ENCODE measurements at regions not wholly inside any gene's neighbourhood (a gene's known extent, or its start where the extent isn't known, plus 50 kb on each side); places are given as distances from the start of the nearest gene placed in this dataset.

DNA sequence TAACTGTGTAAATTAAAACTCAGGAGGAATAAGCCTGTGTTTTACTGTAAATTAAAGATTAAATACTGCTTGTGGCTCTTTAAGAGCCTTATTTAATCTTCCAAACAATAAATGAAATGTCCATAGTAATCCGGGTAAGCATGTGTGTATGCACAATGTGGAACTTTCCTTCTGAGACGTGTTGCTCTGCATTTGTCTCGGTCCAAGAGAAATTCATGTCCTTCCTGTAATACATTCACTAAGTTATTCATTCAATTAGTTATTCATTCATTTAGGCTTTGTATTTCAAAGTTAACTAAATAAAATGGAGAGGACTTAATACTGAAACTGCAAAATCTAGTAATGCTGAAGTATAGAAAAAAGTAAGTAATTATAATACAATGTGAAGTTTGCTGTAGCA is 2728.8 kb downstream of the PCDH7 start:
- DNase-seq: no peak
- no peak overlapping the region for H4K91ac ChIP-seq (ENCODE audit: insufficient read length, low read depth, low read length)
- H3K14ac ChIP-seq (ENCODE audit: insufficient read depth, low read length): no peak overlapping the region
- no peaks in the 10 kb centered on the region for H3K4me1 ChIP-seq (ENCODE audit: insufficient read depth, low read length)
- H2BK120ac ChIP-seq (ENCODE audit: low read depth, low read length, poor library complexity, severe bottlenecking): no peak overlapping the region
- Mint-ChIP-seq H3K36me3 (ENCODE audit: insufficient read depth in 1 of 3, low read depth in 3 of 3) (peaks cover 0 to 3% (median 0%) of the 10 kb centered on the region in 3 experiments; a peak in 1 of 7 replicates), H3K9me3 (no peaks in the 10 kb centered on the region; a peak in 1 of 5 replicates), H3K27me3 (ENCODE audit: low read depth) (no peaks in the 10 kb centered on the region), H3K4me1 (peaks cover 13 to 16% of the 10 kb centered on the region in 2 experiments), H3K4me3 (no peak overlapping the region), H3K27ac (no peak overlapping the region)
- no peak overlapping the region for H3K56ac ChIP-seq (ENCODE audit: insufficient read length, low read depth, low read length)
- H4K20me1 ChIP-seq (ENCODE audit: control insufficient read depth, insufficient read depth, insufficient read length): no peaks in the 10 kb centered on the region
- H3K9me3 ChIP-seq (ENCODE audit: control insufficient read depth, low read depth, low read length): no peaks in the 10 kb centered on the region
- no peak overlapping the region for H3T11ph ChIP-seq (ENCODE audit: low read length)
- no peaks in the 10 kb centered on the region for H3K23me2 ChIP-seq (ENCODE audit: insufficient read length, low read depth, low read length, poor library complexity, severe bottlenecking)
- no peak overlapping the region for H2BK5ac ChIP-seq (ENCODE audit: insufficient read length, low read length)
- WGBS (ENCODE audit: extremely low coverage, insufficient read length, low lambda C conversion rate): no CpG with 5 or more reads among the region's 3 CpGs
- no peaks in the 10 kb centered on the region for H3K27me3 ChIP-seq (ENCODE audit: insufficient read depth, low read length)
- no peak overlapping the region for H2AK5ac ChIP-seq (ENCODE audit: insufficient read length, low read length)
- H4K8ac ChIP-seq (replicated peaks; ENCODE audit: insufficient read length, low read depth, low read length): no peak overlapping the region
- H3K4ac ChIP-seq (ENCODE audit: low read depth, low read length): no peak overlapping the region
- no peak overlapping the region for H3K9ac ChIP-seq (ENCODE audit: extremely low read depth, insufficient read length, low read length)
- no peak overlapping the region for H2BK15ac ChIP-seq (ENCODE audit: low read depth, low read length)
- H3K79me1 ChIP-seq (ENCODE audit: insufficient read depth, low read depth, low read length, poor library complexity, severe bottlenecking): no peaks in the 10 kb centered on the region
- no peaks in the 10 kb centered on the region for H3K79me2 ChIP-seq (ENCODE audit: insufficient read depth, low read length)
- H3K23ac ChIP-seq (ENCODE audit: insufficient read length, low read depth, low read length): no peak overlapping the region
- no peak overlapping the region for H3K4me2 ChIP-seq (ENCODE audit: insufficient read depth, insufficient read length, low read length)
- no peak overlapping the region for H3K27ac ChIP-seq (ENCODE audit: insufficient read length, low read depth, low read length)
- H2BK20ac ChIP-seq (ENCODE audit: low read depth, low read length, poor library complexity, severe bottlenecking): no peak overlapping the region
- H2BK12ac ChIP-seq (ENCODE audit: insufficient read length, low read depth, low read length): no peak overlapping the region
- no peak overlapping the region for H2AFZ ChIP-seq (ENCODE audit: low read length)
- H3K18ac ChIP-seq (ENCODE audit: insufficient read length, low read depth, low read length): no peak overlapping the region
- TF ChIP-seq, protein P1, sequence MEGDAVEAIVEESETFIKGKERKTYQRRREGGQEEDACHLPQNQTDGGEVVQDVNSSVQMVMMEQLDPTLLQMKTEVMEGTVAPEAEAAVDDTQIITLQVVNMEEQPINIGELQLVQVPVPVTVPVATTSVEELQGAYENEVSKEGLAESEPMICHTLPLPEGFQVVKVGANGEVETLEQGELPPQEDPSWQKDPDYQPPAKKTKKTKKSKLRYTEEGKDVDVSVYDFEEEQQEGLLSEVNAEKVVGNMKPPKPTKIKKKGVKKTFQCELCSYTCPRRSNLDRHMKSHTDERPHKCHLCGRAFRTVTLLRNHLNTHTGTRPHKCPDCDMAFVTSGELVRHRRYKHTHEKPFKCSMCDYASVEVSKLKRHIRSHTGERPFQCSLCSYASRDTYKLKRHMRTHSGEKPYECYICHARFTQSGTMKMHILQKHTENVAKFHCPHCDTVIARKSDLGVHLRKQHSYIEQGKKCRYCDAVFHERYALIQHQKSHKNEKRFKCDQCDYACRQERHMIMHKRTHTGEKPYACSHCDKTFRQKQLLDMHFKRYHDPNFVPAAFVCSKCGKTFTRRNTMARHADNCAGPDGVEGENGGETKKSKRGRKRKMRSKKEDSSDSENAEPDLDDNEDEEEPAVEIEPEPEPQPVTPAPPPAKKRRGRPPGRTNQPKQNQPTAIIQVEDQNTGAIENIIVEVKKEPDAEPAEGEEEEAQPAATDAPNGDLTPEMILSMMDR (conservative IDR thresholded peaks at IDR 0.05): no peak
- H4K5ac ChIP-seq (ENCODE audit: insufficient read length, low read depth, low read length): no peak overlapping the region

Data from H9 (cell line).